ENCODE measurements at regions not wholly inside any gene's neighbourhood (a gene's known extent, or its start where the extent isn't known, plus 50 kb on each side); places are given as distances from the start of the nearest gene placed in this dataset.

DNA sequence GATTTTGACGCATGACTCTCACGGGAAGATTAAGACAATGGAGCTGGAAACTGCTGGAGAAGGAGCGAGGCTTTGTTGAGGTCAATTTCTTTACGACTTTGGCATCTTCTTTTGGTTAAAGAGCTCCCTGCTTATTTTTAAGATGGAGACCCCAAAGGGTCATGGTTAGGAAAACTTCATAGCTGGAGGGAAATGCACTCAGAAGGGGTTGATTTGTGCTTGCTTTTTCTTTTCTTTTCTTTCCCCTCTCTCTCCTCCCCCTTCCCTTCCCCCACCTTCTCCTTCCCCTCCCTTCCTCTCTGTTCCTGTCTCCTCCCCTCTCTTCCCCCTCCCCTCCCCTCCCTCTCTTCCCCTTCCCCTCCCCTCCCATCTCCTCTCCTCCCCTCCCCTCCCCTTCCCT lies 79.0 kb downstream of the TNP1 start:
- TF ChIP-seq CTCF (IDR thresholded peaks at IDR 0.05; ENCODE audit: insufficient read depth, low read length, poor library complexity, severe bottlenecking) = no peak
- TF ChIP-seq EZH2phosphoT487 (conservative IDR thresholded peaks at IDR 0.05; ENCODE audit: low read length) = no peak

Data from SU-DHL-6 (cell line).